Mammary epithelial cell (primary cell): ENCODE measurements at regions not wholly inside any gene's neighbourhood (a gene's known extent, or its start where the extent isn't known, plus 50 kb on each side); places are given as distances from the start of the nearest gene placed in this dataset.

Source experiments
- EZH2 ChIP-seq: IDR thresholded peaks from 2 replicates; pipeline ENCODE4 v1.6.1; 2012; ENCODE audit warnings: low read length, inconsistent platforms, borderline replicate concordance
- TF ChIP-seq, protein P1 (sequence below), 2 donors: IDR thresholded peaks in 1 of 2; conservative IDR thresholded peaks in 1 of 2; 2 replicates each; pipeline ENCODE4 v1.5.1; 2011 to 2012; ENCODE audit warnings: inconsistent platforms in 2 of 2, low read length in 2 of 2, mild to moderate bottlenecking in 2 of 2, control low read depth in 1 of 2, low read depth in 1 of 2; ENCODE audit not compliant: insufficient read depth in 1 of 2; ENCODE audit errors: extremely low read depth in 1 of 2

DNA sequence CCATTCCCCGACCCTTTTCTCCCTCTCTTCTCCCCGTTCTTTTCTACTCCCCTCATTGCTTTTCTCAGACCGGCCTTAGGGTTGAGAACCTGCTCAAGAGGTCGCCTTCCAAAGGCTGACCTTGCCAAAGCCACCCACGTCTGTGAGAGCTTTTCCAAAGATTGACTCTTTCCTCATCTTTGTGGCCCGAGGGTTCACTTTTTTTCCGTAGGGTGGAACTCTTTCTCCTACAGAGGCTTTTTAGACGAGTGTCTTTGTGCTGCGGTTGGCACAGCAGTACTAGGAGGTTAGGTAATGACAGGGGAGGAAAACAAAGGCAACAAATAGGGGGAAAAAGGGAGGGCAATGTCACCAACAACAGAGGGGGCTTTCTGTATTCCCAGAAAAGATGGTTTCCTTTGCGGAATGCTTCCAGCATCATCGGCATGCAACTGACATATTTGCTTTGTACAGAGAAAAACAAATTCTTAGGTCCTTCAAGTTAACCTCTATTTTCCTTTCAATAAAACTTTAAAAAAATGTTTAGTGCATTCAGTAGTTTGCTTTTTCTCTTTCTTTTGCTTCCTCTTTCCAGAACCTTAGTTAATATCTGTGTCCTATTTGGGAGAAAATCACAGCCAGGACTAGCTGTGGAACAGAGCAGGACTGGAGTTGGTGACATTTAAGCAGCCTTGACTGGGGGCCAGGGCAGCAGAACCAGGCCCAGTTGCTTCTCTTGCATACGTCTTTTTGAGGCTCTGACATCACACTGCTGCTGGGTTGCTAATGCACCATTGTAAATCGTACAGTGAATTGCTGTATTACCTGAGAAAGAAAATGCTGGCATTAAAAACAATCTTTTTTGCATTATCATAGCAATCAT, 188.1 kb upstream of the FANCL start:
- TF ChIP-seq, protein P1, sequence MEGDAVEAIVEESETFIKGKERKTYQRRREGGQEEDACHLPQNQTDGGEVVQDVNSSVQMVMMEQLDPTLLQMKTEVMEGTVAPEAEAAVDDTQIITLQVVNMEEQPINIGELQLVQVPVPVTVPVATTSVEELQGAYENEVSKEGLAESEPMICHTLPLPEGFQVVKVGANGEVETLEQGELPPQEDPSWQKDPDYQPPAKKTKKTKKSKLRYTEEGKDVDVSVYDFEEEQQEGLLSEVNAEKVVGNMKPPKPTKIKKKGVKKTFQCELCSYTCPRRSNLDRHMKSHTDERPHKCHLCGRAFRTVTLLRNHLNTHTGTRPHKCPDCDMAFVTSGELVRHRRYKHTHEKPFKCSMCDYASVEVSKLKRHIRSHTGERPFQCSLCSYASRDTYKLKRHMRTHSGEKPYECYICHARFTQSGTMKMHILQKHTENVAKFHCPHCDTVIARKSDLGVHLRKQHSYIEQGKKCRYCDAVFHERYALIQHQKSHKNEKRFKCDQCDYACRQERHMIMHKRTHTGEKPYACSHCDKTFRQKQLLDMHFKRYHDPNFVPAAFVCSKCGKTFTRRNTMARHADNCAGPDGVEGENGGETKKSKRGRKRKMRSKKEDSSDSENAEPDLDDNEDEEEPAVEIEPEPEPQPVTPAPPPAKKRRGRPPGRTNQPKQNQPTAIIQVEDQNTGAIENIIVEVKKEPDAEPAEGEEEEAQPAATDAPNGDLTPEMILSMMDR (conservative IDR thresholded peaks at IDR 0.05 in 1 of 2, IDR thresholded peaks at IDR 0.05 in 1 of 2; ENCODE audit: extremely low read depth in 1 of 2, insufficient read depth in 1 of 2, low read depth in 1 of 2, low read length in 2 of 2), result no peak
- peak; percentile 72 for TF ChIP-seq EZH2
